HCT116 (cell line): ENCODE measurements at regions not wholly inside any gene's neighbourhood (a gene's known extent, or its start where the extent isn't known, plus 50 kb on each side); places are given as distances from the start of the nearest gene placed in this dataset.

ENCODE experiments used
- CBX3 ChIP-seq: IDR thresholded peaks from 2 replicates; pipeline ENCODE4 v1.6.1; 2012; ENCODE audit warnings: low read depth
- CEBPB ChIP-seq: IDR thresholded peaks from 2 replicates; pipeline ENCODE4 v1.6.1; 2012; ENCODE audit warnings: low read depth
- ELF1 ChIP-seq: IDR thresholded peaks from 2 replicates; pipeline ENCODE4 v1.6.1; 2012; ENCODE audit warnings: low read depth, borderline replicate concordance
- EZH2 ChIP-seq: fragments of 200-600 bp; sonication (generic); IDR thresholded peaks from 2 replicates; pipeline ENCODE4 v1.6.1; 2017; ENCODE audit warnings: antibody characterized with exemption, mixed run types
- JUND ChIP-seq: IDR thresholded peaks from 2 replicates; pipeline ENCODE4 v1.6.1; 2012
- POLR2A ChIP-seq: IDR thresholded peaks from 2 replicates; pipeline ENCODE4 v1.7.0; 2011; ENCODE audit warnings: borderline replicate concordance; ENCODE audit not compliant: insufficient read depth, insufficient read length; ENCODE audit errors: extremely low read depth
- POLR2AphosphoS5 ChIP-seq: IDR thresholded peaks from 2 replicates; pipeline ENCODE4 v1.6.1; 2011; ENCODE audit warnings: mild to moderate bottlenecking, low read depth, low read length, moderate library complexity
- TCF7L2 ChIP-seq: IDR thresholded peaks from 2 replicates; pipeline ENCODE4 v1.7.0; 2011; ENCODE audit warnings: borderline replicate concordance, inconsistent platforms; ENCODE audit not compliant: insufficient read depth, insufficient read length; ENCODE audit errors: extremely low read depth
- ZBTB33 ChIP-seq: IDR thresholded peaks from 2 replicates; pipeline ENCODE4 v1.6.1; 2011; ENCODE audit warnings: mild to moderate bottlenecking, low read length, moderate library complexity; ENCODE audit not compliant: insufficient replicate concordance; ENCODE audit errors: extremely low read depth
- ZFX ChIP-seq: fragments of 450-650 bp; IDR thresholded peaks from 2 replicates; pipeline ENCODE4 v1.6.1; 2017
- ZNF274 ChIP-seq: fragments of 200-500 bp; sonication (Bioruptor generic); IDR thresholded peaks from 2 replicates; pipeline ENCODE4 v1.6.1; 2014; ENCODE audit warnings: mild to moderate bottlenecking, low read depth, low read length, inconsistent platforms
- TF ChIP-seq, protein P1 (sequence below), 3 experiments: fragments of 200-600 bp in 1 of 3; sonication (generic) in 1 of 3; IDR thresholded peaks in 2 of 3; conservative IDR thresholded peaks in 1 of 3; 2 replicates each; pipeline ENCODE4 v1.5.1; 2012 to 2017; ENCODE audit warnings: low read depth in 2 of 3, low read length in 2 of 3, antibody characterized with exemption in 1 of 3, borderline replicate concordance in 1 of 3, control low read depth in 1 of 3, mild to moderate bottlenecking in 1 of 3, mixed read lengths in 1 of 3, mixed run types in 1 of 3, moderate library complexity in 1 of 3; ENCODE audit not compliant: insufficient read depth in 1 of 3

DNA sequence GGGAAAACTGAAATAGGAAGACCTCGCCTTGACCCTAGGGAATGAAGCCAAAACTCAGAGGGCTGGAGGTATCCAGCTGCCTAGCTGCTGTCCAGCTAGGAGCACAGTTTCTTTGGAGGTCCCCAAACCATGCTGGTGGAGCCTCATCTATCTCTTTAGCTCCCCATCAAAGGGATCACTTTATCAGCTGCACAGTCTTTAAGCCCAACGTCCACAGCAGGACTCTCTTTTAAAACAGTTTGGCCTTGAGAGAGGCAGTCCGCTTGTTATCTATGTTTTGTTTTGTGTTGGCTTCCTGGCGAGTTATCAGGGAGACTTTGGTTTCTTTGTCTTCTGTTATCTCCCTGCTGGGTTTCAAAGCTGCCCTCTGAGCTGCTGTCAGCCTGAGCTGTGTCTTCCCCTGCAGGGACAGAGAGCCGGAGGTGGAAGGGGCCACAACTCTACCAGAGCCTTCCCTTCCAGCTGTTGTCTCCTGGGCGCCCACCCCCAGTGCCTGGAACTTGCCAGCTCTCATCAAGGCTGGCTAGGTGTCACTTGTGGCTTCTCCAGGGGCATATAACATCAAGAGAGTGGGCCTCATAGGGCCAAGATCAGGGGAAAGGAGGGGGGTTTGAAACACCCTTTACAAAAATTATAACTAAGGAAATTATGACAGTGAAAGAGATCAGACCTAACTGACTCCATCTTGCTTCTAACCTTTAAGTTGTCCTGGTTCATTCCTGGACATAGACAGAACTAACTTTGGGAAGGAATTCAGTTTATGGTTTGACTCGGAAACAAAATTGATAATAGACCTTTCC, 61.4 kb upstream of the C15orf39 start:
- TF ChIP-seq EZH2 (no peak), TCF7L2 (no peak), ELF1 (no peak), CBX3 (no peak), POLR2A (no peak), ZFX (no peak), CEBPB (no peak), JUND (no peak), ZNF274 (no peak), POLR2AphosphoS5 (no peak), ZBTB33 (no peak)
- TF ChIP-seq, protein P1, sequence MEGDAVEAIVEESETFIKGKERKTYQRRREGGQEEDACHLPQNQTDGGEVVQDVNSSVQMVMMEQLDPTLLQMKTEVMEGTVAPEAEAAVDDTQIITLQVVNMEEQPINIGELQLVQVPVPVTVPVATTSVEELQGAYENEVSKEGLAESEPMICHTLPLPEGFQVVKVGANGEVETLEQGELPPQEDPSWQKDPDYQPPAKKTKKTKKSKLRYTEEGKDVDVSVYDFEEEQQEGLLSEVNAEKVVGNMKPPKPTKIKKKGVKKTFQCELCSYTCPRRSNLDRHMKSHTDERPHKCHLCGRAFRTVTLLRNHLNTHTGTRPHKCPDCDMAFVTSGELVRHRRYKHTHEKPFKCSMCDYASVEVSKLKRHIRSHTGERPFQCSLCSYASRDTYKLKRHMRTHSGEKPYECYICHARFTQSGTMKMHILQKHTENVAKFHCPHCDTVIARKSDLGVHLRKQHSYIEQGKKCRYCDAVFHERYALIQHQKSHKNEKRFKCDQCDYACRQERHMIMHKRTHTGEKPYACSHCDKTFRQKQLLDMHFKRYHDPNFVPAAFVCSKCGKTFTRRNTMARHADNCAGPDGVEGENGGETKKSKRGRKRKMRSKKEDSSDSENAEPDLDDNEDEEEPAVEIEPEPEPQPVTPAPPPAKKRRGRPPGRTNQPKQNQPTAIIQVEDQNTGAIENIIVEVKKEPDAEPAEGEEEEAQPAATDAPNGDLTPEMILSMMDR (IDR thresholded peaks at IDR 0.05 in 2 of 3, conservative IDR thresholded peaks at IDR 0.05 in 1 of 3; ENCODE audit: borderline replicate concordance in 1 of 3, insufficient read depth in 1 of 3, low read depth in 2 of 3, low read length in 2 of 3), result no peak
